ENCODE measurements at regions not wholly inside any gene's neighbourhood (a gene's known extent, or its start where the extent isn't known, plus 50 kb on each side); places are given as distances from the start of the nearest gene placed in this dataset.

- no peaks in the 10 kb centered on the region for H3K9me3 ChIP-seq (ENCODE audit: control insufficient read depth in 1 of 2, insufficient read depth in 1 of 2, low read depth in 1 of 2, low read length in 2 of 2)
- peaks cover 5 to 12% of the 10 kb centered on the region in 2 experiments; a peak in 3 of 4 replicates for H3K4me1 ChIP-seq (ENCODE audit: control insufficient read depth in 1 of 2, insufficient read depth in 2 of 2, low read length in 2 of 2)
- H3K4me2 ChIP-seq (ENCODE audit: low read length), result no peak overlapping the region
- no peak for DNase-seq (ENCODE audit: low read depth, low spot score)
- no peaks in the 10 kb centered on the region for H3K79me2 ChIP-seq (ENCODE audit: insufficient read depth, low read length)
- ATAC-seq, result no peak
- BruUV-seq (replicated peaks), result no TSS peak
- no peaks in the 10 kb centered on the region for H4K20me1 ChIP-seq (ENCODE audit: insufficient read depth)
- RAD21 ChIA-PET (ENCODE audit: low non-redundant PET in 1 of 2, low total read pairs in 2 of 2, uncharacterized antibody in 2 of 2, unreplicated experiment in 2 of 2), result no interaction called here
- H3K27me3 ChIP-seq (ENCODE audit: insufficient read depth, low read length), result peaks cover 7% of the 10 kb centered on the region; the same call in 1 of the 2 replicates
- POLR2A ChIA-PET, result no interaction called here
- no peak overlapping the region for H2AFZ ChIP-seq (ENCODE audit: low read depth, low read length, poor library complexity, severe bottlenecking)
- no peaks in the 10 kb centered on the region for H3K9me2 ChIP-seq (ENCODE audit: insufficient read depth)
- TF ChIP-seq TCF7L2 (IDR thresholded peaks at IDR 0.05; ENCODE audit: borderline replicate concordance, extremely low read depth, insufficient read depth, insufficient read length), result no peak
- TF ChIP-seq SP1 (IDR thresholded peaks at IDR 0.05; ENCODE audit: low read depth), result no peak
- TF ChIP-seq FOSL1 (IDR thresholded peaks at IDR 0.05; ENCODE audit: low read depth), result no peak
- TF ChIP-seq, protein P1, sequence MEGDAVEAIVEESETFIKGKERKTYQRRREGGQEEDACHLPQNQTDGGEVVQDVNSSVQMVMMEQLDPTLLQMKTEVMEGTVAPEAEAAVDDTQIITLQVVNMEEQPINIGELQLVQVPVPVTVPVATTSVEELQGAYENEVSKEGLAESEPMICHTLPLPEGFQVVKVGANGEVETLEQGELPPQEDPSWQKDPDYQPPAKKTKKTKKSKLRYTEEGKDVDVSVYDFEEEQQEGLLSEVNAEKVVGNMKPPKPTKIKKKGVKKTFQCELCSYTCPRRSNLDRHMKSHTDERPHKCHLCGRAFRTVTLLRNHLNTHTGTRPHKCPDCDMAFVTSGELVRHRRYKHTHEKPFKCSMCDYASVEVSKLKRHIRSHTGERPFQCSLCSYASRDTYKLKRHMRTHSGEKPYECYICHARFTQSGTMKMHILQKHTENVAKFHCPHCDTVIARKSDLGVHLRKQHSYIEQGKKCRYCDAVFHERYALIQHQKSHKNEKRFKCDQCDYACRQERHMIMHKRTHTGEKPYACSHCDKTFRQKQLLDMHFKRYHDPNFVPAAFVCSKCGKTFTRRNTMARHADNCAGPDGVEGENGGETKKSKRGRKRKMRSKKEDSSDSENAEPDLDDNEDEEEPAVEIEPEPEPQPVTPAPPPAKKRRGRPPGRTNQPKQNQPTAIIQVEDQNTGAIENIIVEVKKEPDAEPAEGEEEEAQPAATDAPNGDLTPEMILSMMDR (IDR thresholded peaks at IDR 0.05 in 2 of 3, conservative IDR thresholded peaks at IDR 0.05 in 1 of 3; ENCODE audit: borderline replicate concordance in 1 of 3, insufficient read depth in 1 of 3, low read depth in 2 of 3, low read length in 2 of 3), result no peak
- no peak for TF ChIP-seq ZFX (IDR thresholded peaks at IDR 0.05)
- no peak for TF ChIP-seq ELF1 (IDR thresholded peaks at IDR 0.05; ENCODE audit: borderline replicate concordance, low read depth)
- TF ChIP-seq POLR2A (IDR thresholded peaks at IDR 0.05; ENCODE audit: borderline replicate concordance, extremely low read depth, insufficient read depth, insufficient read length), result no peak
- TF ChIP-seq ZNF274 (IDR thresholded peaks at IDR 0.05; ENCODE audit: low read depth, low read length), result no peak
- no peak for TF ChIP-seq SIN3A (IDR thresholded peaks at IDR 0.05; ENCODE audit: low read depth)
- TF ChIP-seq EZH2phosphoT487 (IDR thresholded peaks at IDR 0.05; ENCODE audit: borderline replicate concordance), result no peak
- TF ChIP-seq YY1 (IDR thresholded peaks at IDR 0.05; ENCODE audit: extremely low read depth, insufficient replicate concordance, low read depth, low read length), result no peak
- no peak for TF ChIP-seq EGR1 (IDR thresholded peaks at IDR 0.05; ENCODE audit: low read depth)
- no peak for TF ChIP-seq ATF3 (IDR thresholded peaks at IDR 0.05)
- TF ChIP-seq, protein P2, sequence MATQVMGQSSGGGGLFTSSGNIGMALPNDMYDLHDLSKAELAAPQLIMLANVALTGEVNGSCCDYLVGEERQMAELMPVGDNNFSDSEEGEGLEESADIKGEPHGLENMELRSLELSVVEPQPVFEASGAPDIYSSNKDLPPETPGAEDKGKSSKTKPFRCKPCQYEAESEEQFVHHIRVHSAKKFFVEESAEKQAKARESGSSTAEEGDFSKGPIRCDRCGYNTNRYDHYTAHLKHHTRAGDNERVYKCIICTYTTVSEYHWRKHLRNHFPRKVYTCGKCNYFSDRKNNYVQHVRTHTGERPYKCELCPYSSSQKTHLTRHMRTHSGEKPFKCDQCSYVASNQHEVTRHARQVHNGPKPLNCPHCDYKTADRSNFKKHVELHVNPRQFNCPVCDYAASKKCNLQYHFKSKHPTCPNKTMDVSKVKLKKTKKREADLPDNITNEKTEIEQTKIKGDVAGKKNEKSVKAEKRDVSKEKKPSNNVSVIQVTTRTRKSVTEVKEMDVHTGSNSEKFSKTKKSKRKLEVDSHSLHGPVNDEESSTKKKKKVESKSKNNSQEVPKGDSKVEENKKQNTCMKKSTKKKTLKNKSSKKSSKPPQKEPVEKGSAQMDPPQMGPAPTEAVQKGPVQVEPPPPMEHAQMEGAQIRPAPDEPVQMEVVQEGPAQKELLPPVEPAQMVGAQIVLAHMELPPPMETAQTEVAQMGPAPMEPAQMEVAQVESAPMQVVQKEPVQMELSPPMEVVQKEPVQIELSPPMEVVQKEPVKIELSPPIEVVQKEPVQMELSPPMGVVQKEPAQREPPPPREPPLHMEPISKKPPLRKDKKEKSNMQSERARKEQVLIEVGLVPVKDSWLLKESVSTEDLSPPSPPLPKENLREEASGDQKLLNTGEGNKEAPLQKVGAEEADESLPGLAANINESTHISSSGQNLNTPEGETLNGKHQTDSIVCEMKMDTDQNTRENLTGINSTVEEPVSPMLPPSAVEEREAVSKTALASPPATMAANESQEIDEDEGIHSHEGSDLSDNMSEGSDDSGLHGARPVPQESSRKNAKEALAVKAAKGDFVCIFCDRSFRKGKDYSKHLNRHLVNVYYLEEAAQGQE (IDR thresholded peaks at IDR 0.05; ENCODE audit: low read depth), result no peak
- TF ChIP-seq JUND (IDR thresholded peaks at IDR 0.05), result no peak
- no peak for TF ChIP-seq CEBPB (IDR thresholded peaks at IDR 0.05; ENCODE audit: low read depth)
- no peak for TF ChIP-seq ZBTB33 (IDR thresholded peaks at IDR 0.05; ENCODE audit: extremely low read depth, insufficient replicate concordance, low read length)
- TF ChIP-seq SRF (IDR thresholded peaks at IDR 0.05; ENCODE audit: low read depth), result no peak
- H3K27ac ChIP-seq (ENCODE audit: low read depth, low read length), result no peak overlapping the region
- CTCF ChIA-PET, result interaction anchor here (2.8 kb wide), 1 partner anchor 474 kb away, joined by 11 read pairs; no protein-coding TSS in a partner anchor
- no peak overlapping the region for H3K4me3 ChIP-seq (replicated peaks in 1 of 2; ENCODE audit: low read depth in 1 of 2, low read length in 2 of 2)
- intact Hi-C loops (cut with micrococcal nuclease), result loop anchor here (10.0 kb wide), 2 partner anchors 475 to 545 kb away; partner anchors contain the start of gene CXCL12
- H3K36me3 ChIP-seq (ENCODE audit: control insufficient read depth in 1 of 2, insufficient read depth in 2 of 2, low read length in 2 of 2), result no peaks in the 10 kb centered on the region
- no peak overlapping the region for H3K9ac ChIP-seq (ENCODE audit: low read length)
Observed at GRCh38 chr10:44859546-44860285, 51.4 kb upstream of the TMEM72 start.

All from HCT116 (cell line).